GM21515 (cell line): ENCODE measurements at regions not wholly inside any gene's neighbourhood (a gene's known extent, or its start where the extent isn't known, plus 50 kb on each side); places are given as distances from the start of the nearest gene placed in this dataset.

Experiments used
- ATAC-seq: cut with Tn5 transposase; IDR thresholded peaks from one replicate; pipeline ENCODE4 v1.9.1; 2021; ENCODE audit not compliant: unreplicated experiment

DNA sequence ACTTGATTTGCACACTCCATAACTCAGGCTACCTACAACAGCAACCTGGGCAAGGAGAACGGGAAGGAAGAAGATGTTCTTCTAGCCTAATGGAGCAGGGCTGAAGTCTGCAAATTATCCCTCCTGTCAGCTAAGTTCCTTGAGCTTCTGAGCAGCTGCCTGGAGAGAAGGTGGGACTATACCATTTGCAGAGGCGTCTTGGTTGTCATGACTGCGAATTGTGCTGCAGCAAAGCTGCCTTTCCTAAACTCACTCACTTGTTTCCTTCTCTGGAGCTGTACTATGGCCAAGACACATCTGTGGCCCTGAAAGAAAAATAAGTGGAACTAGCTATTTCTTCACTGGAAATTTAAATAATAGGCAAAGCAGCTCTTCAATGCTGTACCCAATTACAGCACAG, 682.4 kb upstream of the GRIA3 start:
- no peak for ATAC-seq

DNA sequence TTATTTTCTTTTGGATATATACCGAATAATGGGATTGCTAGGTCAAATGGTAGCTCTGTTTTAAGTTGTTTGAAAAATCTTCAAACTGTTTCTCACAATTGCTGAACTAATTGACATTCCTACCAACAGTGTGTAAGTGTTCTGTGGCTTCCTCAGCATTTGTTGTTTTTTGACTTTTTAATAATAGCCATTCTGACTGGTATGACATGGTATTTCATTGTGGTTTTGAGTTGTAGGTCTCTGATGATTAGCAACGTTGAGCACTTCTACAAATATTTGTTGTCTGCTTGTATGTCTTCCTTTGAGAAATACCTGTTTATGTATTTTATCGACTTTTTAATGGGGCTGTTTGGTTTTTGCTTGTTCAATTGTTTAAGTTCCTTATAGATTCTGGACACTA, 680.1 kb upstream of the GRIA3 start:
- ATAC-seq: no peak

DNA sequence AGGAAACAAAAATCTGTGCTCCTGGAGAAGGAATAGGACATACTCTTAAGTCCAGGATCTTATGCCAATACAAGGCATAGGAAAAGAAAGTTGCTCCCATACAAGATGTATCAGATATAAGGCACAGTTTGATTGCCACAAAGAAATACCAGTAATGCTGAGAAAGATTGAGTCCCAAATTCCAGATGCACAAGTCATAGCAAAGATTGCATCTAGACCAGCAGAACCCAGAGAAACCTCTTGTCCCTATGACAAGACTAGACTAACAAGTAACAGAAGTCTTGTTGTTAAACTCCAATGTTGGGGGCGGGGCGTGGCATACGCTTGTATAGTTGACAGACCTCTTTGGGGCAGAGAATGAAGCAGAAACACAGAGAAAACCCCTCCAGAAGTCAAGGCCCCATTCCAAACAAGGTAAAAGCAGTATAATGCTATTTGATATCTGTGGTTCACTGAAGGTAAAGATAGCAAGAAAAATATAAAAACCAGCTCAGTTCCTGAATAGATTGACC, 671.5 kb upstream of the GRIA3 start:
- ATAC-seq: no peak

DNA sequence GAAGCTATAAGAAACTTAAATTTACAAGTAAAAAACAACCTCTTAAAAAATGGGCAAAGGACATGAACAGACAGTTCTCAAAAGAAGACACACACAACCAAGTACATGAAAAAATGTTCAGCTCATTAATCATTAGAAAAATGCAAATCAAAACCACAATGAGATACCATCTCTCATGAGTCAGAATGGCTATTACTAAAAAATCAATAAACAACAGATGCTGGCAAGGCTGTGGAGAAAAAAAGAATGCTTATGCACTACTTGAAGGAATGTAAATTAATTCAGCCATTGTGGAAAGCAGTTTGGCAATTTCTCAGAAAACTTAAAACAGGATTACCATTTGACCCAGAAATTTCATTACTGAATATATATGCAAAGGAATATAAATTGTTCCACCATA, 666.3 kb upstream of the GRIA3 start:
- no peak for ATAC-seq

DNA sequence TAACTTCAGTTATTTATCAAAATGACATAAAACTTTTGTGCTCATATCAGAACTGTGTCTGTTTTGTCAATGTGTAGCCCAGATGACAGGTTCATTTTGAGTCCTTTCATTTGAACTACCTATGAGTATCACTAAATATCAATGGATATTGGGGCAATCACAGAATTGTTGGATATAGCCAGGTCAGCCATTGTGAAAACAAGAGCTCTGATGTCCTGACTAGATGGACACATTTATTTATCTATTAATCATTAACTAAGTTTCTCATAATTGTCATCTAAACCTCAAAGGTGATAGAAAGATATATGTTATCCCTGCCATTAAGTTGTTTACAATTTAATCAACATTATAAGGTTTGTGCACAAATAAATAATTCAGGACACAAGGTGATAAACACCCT, 638.3 kb upstream of the GRIA3 start:
- ATAC-seq: no peak

DNA sequence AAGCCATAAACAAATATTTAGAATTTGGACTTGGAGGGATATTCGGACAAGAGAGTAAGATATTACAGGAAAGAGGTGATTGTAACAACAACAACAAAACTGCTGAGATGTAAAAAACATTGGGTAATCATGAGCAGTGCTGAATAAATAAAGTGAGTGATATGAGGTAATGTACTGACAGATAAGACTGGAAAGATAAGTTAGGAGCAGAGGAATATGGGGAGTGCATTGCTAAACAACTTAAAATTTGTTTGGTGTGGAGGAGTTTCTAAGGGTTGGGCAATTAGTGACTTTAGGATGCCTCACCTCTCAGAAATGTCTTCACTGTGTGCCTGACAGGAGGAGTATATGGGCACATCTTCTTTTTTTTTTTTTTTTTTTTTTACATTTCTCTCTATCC, 637.8 kb upstream of the GRIA3 start:
- ATAC-seq: no peak

DNA sequence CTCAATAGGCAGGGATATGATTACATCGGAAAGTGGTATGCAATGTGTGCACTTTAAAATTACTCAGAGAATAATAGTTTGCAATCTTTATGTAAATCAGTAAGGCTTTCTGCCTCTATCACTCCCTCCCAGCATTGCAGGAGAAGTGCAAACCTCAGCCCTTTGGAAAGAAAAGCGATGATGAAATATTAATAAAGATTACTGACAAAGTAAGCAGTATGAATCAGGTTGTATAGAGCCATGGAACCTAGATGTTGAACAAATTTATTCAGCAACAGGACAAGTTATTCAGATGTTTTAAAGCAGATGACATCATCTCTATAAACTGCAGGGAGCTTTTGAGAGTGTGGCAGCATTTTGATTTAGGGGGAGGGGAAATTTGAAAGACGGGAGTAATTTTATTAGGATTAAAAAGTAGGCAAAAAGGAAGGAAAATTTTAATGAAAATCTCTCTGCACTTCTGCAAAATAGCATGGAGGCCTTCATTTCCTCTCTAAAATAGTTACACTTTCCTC, 631.7 kb upstream of the GRIA3 start:
- no peak for ATAC-seq

DNA sequence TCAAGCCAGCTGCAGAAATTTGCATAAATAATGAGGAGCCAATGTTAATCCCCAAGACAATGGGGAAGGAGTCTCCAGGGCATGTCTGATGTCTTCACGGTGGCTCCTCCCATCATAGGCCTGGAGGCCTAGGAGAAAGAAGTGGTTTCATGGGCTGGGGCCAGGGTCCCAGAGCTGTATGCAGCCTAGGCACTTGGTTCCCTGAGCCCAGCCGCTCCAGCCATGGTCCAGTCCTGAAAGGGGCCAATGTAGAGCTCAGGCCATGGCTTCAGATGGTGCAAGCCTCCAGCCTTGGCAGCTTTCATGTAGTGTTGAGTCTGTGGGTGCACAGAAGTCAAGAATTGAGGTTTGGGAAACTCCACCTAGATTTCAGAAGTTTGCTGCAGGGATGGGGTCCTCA, 628.2 kb upstream of the GRIA3 start:
- no peak for ATAC-seq

DNA sequence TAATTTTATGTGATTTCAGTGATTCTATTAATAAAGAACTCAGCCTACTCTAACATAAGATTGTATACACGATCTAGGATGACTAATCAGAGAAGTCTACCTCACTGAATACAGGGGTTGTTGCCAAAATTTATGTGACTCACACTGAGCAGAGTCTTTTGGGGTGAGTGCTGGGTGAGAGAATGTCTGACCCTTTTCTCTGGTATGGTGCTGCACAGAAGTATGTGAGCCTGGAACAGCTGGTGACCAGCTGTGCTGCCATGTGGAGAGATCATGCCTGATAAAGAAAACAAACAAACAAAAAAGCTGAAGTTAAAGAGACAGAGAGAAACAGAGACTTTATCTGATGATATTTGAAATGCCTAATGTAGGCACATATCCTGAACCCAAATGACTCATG, 618.1 kb upstream of the GRIA3 start:
- no peak for ATAC-seq

DNA sequence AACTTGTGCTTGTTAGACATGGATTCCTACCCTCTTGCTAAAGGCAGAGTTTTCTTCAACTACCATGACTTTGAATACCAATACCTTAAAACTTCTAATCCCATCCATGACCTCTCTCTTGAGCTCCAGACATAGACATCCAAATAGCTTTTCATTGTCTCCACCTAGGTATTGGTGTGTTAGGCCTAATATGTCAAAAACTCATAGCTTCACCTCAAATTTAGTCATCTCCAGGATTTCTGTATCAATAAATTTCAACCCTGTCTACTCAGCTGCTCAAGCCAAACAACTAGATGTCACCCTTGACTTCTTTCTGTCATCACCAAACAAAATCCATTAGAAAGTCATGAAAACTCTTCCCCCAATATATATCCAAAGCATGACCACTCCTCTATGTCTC, 617.7 kb upstream of the GRIA3 start:
- no peak for ATAC-seq

DNA sequence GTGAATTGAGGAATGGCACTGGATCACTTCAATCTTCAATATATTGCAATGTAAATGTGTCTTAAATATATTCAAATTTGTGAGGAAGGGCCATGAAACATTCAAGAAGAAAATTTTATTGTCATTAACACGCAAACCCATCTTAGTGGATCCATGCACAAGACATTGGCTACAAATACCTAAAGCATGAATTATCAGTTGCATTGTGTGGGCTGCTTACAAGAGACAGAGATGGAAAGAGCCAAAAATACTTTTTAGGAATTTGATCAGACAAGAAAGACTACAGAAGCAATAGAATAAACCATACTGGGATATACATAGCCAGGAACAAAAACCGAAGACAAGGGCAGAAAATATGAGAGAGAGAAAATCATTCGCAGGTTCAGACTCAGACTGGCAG, 616.2 kb upstream of the GRIA3 start:
- ATAC-seq: no peak

DNA sequence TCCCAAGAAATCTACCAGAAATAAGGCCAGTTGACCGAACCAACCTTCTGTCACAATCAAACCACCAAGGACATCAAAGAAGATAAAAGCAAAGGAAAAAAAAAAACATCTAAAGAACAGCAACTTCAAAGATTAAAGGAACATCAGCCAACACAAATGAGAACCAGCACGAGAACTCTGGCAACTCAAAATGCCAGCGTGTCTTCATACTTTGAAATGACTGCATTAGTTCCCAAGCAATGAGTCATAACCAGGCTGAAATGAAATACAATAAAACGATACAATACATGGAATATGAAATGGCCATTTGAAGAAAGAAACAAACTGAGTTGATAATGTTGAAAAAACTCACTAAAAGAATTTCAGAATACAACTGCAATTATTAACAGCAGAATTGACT, 611.6 kb upstream of the GRIA3 start:
- no peak for ATAC-seq

DNA sequence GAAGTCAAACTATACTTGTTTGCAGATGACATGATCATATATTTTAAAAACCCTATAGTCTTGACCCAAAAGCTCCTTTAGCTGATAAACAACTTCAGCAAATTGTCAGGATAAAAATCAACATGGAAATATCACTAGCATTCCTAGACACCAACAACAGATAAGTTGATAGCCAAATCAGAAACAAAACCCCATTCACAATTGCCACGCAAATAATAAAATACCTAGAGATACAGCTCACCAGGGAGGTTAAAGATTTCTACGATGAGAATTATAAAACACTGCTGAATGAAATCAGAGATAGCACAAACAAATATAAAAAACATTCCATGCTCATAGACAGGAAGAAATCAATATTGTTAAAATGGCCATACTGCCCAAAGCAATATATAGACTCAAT, 605.0 kb upstream of the GRIA3 start:
- no peak for ATAC-seq

DNA sequence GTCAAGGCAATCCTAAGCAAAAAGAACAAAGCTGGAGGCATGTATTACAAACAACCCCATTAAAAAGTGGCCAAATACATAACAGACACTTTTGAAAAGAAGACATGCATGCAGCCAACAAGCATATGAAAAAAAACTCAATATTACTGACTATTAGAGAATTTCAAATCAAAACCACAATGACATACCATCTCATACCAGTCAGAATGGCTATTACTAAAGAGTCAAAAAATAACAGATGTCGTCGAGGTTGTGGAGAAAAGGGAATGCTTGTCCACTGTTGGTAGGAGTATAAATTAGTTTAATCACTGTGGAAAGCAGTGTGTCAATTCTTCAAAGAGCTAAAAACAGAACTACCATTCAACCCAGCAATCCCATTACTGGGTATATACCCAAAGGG, 604.6 kb upstream of the GRIA3 start:
- no peak for ATAC-seq

DNA sequence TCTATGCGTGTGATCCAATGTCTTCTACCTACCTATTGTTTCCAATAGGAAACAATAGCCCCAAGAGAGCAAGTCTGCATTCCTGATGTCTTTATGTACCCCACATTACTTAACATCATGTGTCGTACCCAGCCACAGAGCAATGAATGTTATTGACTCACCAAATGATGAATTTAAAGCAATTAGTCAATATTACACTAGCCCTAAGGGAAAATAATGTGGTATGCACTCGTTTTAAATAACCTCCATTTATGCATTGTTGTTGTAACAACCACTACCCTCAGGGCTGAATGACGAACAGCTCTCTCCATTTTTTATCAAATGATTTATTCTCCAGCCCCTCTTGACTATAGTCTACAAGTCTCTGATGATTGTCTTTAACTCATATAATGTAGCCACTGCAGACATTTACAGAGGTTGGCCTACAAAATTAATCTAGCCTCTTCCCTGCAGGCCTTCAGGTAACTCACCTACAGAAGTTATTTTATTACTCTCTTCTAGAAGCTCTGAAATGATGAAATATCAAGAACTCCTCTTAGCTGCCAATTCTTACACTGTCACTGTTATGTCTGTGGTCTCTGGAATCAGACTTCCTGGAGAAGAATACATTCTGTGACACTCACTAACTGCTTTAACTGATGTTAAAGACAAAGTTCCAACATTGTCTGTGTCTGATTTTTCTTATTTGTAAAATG, 601.7 kb upstream of the GRIA3 start:
- no peak for ATAC-seq

DNA sequence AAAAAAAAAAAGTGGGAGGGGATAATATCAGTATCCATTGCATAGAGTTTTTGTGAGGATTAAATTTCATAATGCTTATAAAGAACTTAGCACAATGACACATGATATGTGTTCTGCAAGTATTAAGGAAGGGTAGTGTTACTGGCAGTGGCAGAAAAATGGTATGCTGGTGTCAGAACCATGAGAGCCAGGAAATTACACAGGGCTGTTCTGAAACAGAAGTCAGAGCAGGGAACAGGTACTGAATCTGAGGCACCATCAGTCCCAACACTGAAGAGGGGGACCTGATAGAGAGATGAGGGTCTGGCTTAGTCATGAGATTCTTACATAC, 601.1 kb upstream of the GRIA3 start:
- ATAC-seq: no peak

DNA sequence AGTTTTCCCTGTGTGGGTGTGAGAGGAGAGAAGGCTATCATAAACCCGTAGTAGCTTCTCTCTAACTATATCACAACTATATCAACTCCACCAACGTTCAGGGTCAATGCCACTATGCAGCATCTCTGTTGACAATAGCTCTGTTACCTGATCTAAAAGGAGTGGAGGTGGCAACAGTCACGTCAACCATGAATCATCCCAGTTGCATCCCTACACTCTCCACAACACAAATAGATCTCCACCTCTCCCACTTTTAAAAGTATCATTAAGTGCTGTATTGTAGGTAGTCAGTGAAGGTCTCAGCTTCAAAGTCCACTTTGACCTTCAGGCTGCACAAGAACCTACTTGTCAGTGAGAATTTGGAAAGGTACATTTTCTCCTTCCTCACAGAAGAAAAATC, 600.5 kb upstream of the GRIA3 start:
- no peak for ATAC-seq

DNA sequence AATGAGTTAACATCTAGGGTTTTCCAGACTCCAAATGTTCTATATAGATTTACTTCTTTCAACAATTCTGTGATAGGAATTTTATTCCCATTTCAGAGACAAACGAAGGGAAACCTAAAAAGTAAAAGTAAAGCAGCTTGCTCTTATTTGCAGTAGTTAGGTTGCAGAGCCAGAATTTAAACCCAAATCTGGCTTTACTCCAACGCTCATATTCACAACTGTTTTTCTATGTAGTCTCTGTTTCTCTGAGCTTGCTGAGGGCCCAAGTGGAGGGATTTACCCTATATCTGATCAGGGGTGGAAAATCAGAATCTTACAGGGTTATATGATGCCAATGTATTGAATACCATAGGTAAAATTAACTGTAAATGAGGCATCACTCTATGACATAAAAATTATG, 599.1 kb upstream of the GRIA3 start:
- ATAC-seq: no peak

DNA sequence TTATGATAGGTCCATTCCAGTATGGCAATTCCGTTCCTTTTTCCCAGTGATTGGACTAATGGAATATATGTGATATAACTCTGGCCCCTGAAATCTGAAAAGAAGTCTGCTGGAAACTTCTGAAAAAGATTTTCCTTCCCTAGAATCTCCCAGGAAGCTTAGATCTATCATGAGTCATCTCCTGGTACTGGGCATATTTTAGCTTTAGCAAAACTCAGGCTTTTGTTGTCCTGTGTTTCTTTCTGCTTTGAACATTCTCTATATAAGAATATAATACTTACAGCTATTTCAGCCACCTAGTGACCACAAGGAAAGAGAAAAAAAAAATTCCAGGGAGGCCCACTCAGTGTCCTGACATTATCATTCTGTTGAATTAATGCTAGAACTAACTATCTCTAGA, 597.2 kb upstream of the GRIA3 start:
- ATAC-seq: no peak

DNA sequence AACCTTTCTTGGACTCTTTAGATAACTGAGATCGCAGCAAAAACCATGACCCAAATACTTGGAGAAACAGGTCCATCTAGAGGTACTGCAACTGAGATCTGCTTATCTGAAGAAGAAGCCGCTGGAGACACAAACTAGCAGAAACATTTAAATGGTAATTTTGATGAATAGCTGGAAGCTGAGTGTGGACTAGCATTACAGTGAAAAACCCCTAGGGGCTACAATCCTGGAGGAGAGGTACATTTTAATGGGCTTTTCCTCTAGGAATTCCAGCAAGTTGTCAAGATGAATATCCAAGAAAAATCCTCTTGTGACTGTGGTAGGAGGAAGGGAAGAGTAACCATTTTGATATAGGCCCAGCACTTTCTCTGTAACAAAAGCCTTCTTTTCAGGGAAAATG, 592.5 kb upstream of the GRIA3 start:
- ATAC-seq: no peak

DNA sequence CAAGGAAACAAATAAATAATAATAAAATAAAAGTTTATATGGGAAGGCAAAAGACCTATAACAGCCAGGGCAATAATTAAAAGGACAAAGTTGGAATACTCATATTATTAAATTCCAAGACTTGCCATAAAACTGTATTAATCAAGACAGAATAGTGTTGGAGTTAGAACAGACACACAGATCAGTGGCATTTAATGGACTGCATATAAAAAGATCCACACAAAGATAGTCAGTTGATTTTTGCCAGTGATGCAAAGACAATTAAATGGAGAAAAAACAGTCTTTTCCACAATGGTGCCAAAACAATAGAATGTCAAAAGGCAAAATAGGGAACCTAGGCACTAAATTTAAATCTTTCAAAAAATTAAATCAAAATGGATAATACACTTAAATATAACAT, 587.1 kb upstream of the GRIA3 start:
- ATAC-seq: no peak

DNA sequence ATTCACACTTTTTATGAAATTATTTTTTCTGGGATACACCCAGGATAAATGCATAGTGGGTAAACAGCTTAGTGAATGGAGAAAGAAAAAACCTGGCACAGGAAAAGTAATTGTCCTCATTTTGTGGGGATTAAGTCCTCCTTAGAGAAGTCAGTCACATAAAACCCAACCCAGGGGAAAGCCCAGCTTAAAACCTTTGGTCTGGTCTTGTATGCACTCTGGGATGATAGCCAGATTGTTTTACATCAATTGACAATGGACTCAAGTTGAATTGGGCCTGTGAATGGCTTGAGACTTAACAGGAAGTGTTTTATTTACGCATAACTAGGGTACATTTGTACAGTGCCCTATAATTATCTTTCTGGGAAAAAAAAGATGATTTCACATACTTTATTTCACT, 561.3 kb upstream of the GRIA3 start:
- ATAC-seq: no peak

DNA sequence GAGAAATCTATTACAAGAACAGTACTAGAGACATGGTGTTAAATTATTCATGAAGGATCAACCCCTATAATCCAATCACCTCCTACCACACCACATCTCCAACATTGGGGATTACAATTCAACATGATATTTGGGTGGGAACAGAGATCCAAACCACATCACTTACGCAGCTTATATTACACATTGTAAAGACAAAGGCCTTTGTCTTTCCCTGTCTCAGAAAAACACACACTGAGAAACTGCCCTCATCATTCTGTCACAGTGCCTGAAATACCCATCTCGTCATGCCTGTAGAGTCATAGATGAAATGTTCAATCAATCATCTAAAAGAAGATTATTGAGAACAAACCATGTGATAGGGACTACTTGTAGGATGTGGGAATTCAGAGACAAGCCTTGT, 558.8 kb upstream of the GRIA3 start:
- ATAC-seq: no peak
